ENCODE measurements at regions not wholly inside any gene's neighbourhood (a gene's known extent, or its start where the extent isn't known, plus 50 kb on each side); places are given as distances from the start of the nearest gene placed in this dataset.

- TF ChIP-seq CTCF (IDR thresholded peaks at IDR 0.05; ENCODE audit: low read depth, low read length, poor library complexity, severe bottlenecking) = no peak
- no peak for TF ChIP-seq EZH2phosphoT487 (IDR thresholded peaks at IDR 0.05; ENCODE audit: borderline replicate concordance, low read length)
Measured at GRCh38 chr7:79652619-79653018, 199.2 kb upstream of the MAGI2 start.
